ENCODE measurements at regions not wholly inside any gene's neighbourhood (a gene's known extent, or its start where the extent isn't known, plus 50 kb on each side); places are given as distances from the start of the nearest gene placed in this dataset.

GRCh38 chr15:59847968-59848367, 156.1 kb upstream of the FOXB1 start:
- H3K36me3 ChIP-seq, result no peaks in the 10 kb centered on the region
- H3K4me1 ChIP-seq, result no peaks in the 10 kb centered on the region
- H3K9me3 ChIP-seq, result no peaks in the 10 kb centered on the region
- no peak overlapping the region for H3K4me3 ChIP-seq
- WGBS, 5 donors, result 46 to 74% (median 72%) methylated on average over 3 of the region's 3 CpGs
- no peak for DNase-seq
- intact Hi-C loops (cut with DNase I; ENCODE audit: low total_unique reads), result no loop called here
- TF ChIP-seq POLR2AphosphoS5 (IDR thresholded peaks at IDR 0.05) (no peak), POLR2A (IDR thresholded peaks at IDR 0.05) (no peak), EP300 (IDR thresholded peaks at IDR 0.05) (no peak), CTCF (IDR thresholded peaks at IDR 0.05) (no peak)
- peaks cover 0 to 30% (median 0%) of the 10 kb centered on the region in 3 donors for H3K27me3 ChIP-seq
- no peak overlapping the region for H3K27ac ChIP-seq

DNA sequence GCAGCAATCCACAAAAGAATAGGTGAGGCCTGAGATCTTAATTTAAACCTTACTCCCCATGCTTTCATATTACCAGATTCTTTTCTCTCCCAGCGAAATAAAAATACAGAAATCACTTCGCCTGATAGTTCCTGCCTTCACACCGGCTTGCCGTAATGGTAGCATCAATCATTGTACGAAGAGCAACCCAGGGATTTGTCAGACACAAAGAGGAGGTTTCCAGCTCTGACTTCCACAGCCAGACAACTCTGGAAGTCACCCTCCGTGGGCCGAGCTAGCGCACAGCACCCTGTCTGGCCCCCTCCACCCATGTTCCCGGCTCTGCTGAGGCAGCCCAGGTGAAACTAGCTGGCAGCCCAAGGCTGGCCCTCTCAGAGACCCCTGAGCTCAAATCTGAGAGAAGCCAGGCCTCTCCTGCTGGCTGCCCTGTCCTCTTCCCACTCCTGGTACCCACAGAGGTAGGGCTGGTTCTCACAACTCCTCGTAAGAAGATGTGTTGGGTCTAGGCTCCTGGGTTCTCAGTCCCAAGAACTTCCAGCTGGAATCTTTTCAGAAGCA, 156.9 kb upstream of the BNIP2 start:
- H3K4me3 ChIP-seq, result no peak overlapping the region
- 74 to 88% (median 85%) methylated on average over 6 to 10 of the region's 10 CpGs for WGBS, 5 donors
- no peaks in the 10 kb centered on the region for H3K36me3 ChIP-seq
- no peak for DNase-seq
- no peaks in the 10 kb centered on the region for H3K9me3 ChIP-seq
- no peak overlapping the region for H3K27ac ChIP-seq
- peaks cover 0 to 26% (median 0%) of the 10 kb centered on the region in 3 donors for H3K27me3 ChIP-seq
- H3K4me1 ChIP-seq, result no peaks in the 10 kb centered on the region
- intact Hi-C loops (cut with DNase I; ENCODE audit: low total_unique reads), result no loop called here
- TF ChIP-seq POLR2AphosphoS5 (IDR thresholded peaks at IDR 0.05), result no peak
- no peak for TF ChIP-seq CTCF (IDR thresholded peaks at IDR 0.05)
- no peak for TF ChIP-seq POLR2A (IDR thresholded peaks at IDR 0.05)
- TF ChIP-seq EP300 (IDR thresholded peaks at IDR 0.05), result no peak

DNA sequence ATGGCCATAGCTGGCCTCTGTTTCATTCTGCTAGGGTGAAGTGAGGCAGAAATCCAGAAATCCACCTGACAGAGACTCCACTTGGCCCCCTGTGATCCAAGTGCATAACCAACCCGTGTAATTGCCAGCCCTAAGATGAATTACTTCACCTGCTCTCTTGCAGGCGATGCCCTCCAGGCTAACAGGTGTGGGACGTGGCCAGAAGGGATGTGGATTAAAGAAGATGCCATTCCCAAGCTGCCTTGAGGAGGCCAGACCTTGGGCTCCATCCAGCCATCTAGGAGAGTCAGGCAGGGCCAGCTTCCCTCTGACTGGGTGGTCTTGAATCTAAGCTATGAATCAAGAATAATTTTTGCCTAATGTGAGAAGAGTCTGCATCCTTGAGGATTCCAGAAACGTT, 154.5 kb upstream of the BNIP2 start:
- 53 to 73% (median 63%) methylated on average over 3 to 4 of the region's 4 CpGs for WGBS, 5 donors
- TF ChIP-seq POLR2A (IDR thresholded peaks at IDR 0.05), result no peak
- no peak for TF ChIP-seq POLR2AphosphoS5 (IDR thresholded peaks at IDR 0.05)
- TF ChIP-seq EP300 (IDR thresholded peaks at IDR 0.05), result no peak
- TF ChIP-seq CTCF (IDR thresholded peaks at IDR 0.05), result no peak
- Histone ChIP-seq H3K36me3 (no peaks in the 10 kb centered on the region), H3K27me3 (peaks cover 0 to 17% (median 0%) of the 10 kb centered on the region in 3 donors), H3K4me1 (no peaks in the 10 kb centered on the region), H3K9me3 (no peaks in the 10 kb centered on the region), H3K27ac (no peak overlapping the region), H3K4me3 (no peak overlapping the region)
- intact Hi-C loops (cut with DNase I; ENCODE audit: low total_unique reads), result no loop called here
- no peak for DNase-seq

DNA sequence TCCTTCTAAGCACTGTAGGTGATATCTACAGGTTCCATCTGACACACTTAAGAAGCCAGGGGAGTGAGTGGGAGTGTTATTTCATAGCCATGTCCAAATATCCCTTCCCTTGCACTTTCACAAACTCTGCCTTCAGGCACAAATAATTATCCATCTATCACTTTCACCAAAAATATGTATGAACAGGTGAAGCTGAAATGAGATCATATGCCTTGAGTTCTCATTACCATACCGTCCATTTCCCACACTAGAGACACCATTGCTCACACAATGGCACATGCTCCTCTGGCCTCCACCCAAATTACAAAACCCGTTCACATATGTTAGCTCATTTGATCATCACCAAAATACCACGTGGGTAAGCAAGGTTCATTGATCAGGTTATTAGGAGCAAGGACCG, 151.9 kb upstream of the BNIP2 start:
- Histone ChIP-seq H3K4me1 (no peaks in the 10 kb centered on the region), H3K27ac (no peak overlapping the region), H3K4me3 (no peak overlapping the region), H3K36me3 (no peaks in the 10 kb centered on the region), H3K27me3 (peaks cover 0 to 25% (median 0%) of the 10 kb centered on the region in 3 donors), H3K9me3 (no peaks in the 10 kb centered on the region)
- no peak for DNase-seq
- TF ChIP-seq EP300 (IDR thresholded peaks at IDR 0.05) (no peak), CTCF (IDR thresholded peaks at IDR 0.05) (no peak), POLR2A (IDR thresholded peaks at IDR 0.05) (no peak), POLR2AphosphoS5 (IDR thresholded peaks at IDR 0.05) (no peak)
- 80 to 90% (median 87%) methylated on average over 4 of the region's 4 CpGs for WGBS, 5 donors
- intact Hi-C loops (cut with DNase I; ENCODE audit: low total_unique reads), result no loop called here
